ENCODE measurements at regions not wholly inside any gene's neighbourhood (a gene's known extent, or its start where the extent isn't known, plus 50 kb on each side); places are given as distances from the start of the nearest gene placed in this dataset.

DNA sequence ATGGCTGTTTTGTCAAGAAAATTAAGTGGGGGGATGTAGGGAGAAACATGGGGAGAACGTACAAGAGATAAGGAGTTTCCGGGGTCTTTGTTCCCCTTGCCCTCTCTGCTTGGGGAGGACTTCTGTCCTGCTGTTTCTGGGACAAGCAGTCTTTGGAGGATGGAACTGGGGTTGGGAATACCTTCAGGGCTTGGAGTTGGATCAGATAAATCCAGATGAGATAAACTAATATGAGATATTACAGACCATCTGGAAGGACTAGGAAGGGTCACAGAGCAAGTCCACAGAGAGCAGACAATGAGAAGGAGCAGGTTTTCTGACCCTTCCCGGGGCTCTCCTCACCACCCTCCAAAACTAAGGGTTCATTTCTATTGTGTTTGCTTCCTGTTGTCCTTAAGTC lies 237.5 kb downstream of the TSHZ3 start:
- no peaks in the 10 kb centered on the region for H3K9me3 ChIP-seq (ENCODE audit: control insufficient read depth, low read length)
- H3K4me1 ChIP-seq (ENCODE audit: control insufficient read depth, insufficient read depth, low read length): no peaks in the 10 kb centered on the region
- H3K27ac ChIP-seq (ENCODE audit: insufficient read depth, low read depth, low read length, poor library complexity, severe bottlenecking): no peak overlapping the region
- WGBS, 2 experiments: 94 to 95% methylated on average over 3 of the region's 3 CpGs
- H3K4me3 ChIP-seq (ENCODE audit: insufficient read depth, low read depth, low read length): no peak overlapping the region
- no peaks in the 10 kb centered on the region for H3K36me3 ChIP-seq (ENCODE audit: control insufficient read depth, insufficient read depth, low read length)
- no peaks in the 10 kb centered on the region for H3K27me3 ChIP-seq (ENCODE audit: control insufficient read depth, insufficient read depth, low read length, poor library complexity, severe bottlenecking)

DNA sequence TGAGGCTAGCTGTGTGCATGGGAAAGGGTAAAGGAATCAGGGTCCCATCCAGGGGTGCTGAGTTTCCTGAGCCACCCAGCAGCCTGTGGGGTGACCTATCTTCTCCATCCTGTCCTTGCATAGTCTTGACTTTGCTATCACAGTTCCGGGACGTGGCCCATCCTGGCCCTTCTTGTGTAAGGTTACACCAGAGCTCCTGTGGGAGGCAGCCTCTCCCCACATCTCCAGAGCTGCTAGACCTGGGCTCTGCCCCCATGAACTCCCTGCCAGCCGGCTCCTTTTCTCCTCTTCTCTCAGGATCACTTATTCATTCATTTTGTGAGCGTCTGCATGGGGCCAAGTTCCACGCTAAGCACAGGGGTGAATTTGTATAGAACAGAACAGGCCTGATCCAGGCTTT lies 238.9 kb downstream of the TSHZ3 start:
- H3K27ac ChIP-seq (ENCODE audit: insufficient read depth, low read depth, low read length, poor library complexity, severe bottlenecking): no peak overlapping the region
- WGBS, 2 experiments: 60 to 61% methylated on average over 5 of the region's 5 CpGs
- H3K4me3 ChIP-seq (ENCODE audit: insufficient read depth, low read depth, low read length): no peak overlapping the region
- no peaks in the 10 kb centered on the region for H3K9me3 ChIP-seq (ENCODE audit: control insufficient read depth, low read length)
- no peaks in the 10 kb centered on the region for H3K27me3 ChIP-seq (ENCODE audit: control insufficient read depth, insufficient read depth, low read length, poor library complexity, severe bottlenecking)
- no peaks in the 10 kb centered on the region for H3K36me3 ChIP-seq (ENCODE audit: control insufficient read depth, insufficient read depth, low read length)
- no peaks in the 10 kb centered on the region for H3K4me1 ChIP-seq (ENCODE audit: control insufficient read depth, insufficient read depth, low read length)

DNA sequence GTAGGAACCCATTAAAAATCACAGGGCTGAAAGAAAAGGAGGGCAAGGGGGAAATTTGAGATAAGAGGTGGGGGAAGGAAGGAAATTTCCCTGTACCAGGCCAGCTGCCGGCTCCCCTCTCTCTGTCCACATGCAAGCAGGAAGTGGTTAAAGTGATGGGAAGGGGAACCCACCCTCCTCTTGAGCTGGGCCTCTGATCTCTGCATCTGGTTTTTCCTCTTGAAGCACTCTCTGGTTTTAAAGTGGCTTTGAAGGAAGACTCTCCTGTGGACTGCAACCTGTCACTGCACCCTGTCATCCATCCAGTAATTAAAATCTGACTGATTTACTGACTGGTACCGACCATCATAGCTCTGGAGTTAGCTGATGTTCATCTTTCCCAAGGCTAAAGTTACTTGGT lies 239.6 kb downstream of the TSHZ3 start:
- no peak overlapping the region for H3K27ac ChIP-seq (ENCODE audit: insufficient read depth, low read depth, low read length, poor library complexity, severe bottlenecking)
- no peak overlapping the region for H3K4me3 ChIP-seq (ENCODE audit: insufficient read depth, low read depth, low read length)
- H3K4me1 ChIP-seq (ENCODE audit: control insufficient read depth, insufficient read depth, low read length): no peaks in the 10 kb centered on the region
- H3K27me3 ChIP-seq (ENCODE audit: control insufficient read depth, insufficient read depth, low read length, poor library complexity, severe bottlenecking): no peaks in the 10 kb centered on the region
- no peaks in the 10 kb centered on the region for H3K9me3 ChIP-seq (ENCODE audit: control insufficient read depth, low read length)
- 92 to 94% methylated on average over 2 of the region's 2 CpGs for WGBS, 2 experiments
- no peaks in the 10 kb centered on the region for H3K36me3 ChIP-seq (ENCODE audit: control insufficient read depth, insufficient read depth, low read length)

DNA sequence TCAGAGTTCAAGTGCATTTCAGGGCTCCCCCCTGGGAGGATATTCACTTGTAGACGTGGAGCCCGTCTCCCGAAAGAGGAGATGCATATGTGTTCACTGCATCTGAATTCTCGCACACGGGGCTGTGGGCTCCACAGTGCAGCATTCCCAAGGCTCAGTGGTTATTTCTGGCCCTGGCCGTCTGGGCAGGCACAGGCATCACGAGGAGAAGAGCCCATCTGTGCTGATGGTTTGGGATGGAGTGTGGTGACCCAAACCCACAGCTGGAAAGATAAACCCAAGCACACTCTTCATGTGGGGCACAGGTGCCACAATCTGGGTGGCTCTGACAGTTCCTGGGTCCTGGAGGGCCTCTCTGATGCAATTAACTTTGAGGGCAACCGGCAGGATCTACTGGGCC lies 242.1 kb downstream of the TSHZ3 start:
- H3K4me3 ChIP-seq (ENCODE audit: insufficient read depth, low read depth, low read length): no peak overlapping the region
- 91 to 95% methylated on average over 8 of the region's 8 CpGs for WGBS, 2 experiments
- no peak overlapping the region for H3K27ac ChIP-seq (ENCODE audit: insufficient read depth, low read depth, low read length, poor library complexity, severe bottlenecking)
- no peaks in the 10 kb centered on the region for H3K4me1 ChIP-seq (ENCODE audit: control insufficient read depth, insufficient read depth, low read length)
- H3K27me3 ChIP-seq (ENCODE audit: control insufficient read depth, insufficient read depth, low read length, poor library complexity, severe bottlenecking): no peaks in the 10 kb centered on the region
- no peaks in the 10 kb centered on the region for H3K36me3 ChIP-seq (ENCODE audit: control insufficient read depth, insufficient read depth, low read length)
- no peaks in the 10 kb centered on the region for H3K9me3 ChIP-seq (ENCODE audit: control insufficient read depth, low read length)

DNA sequence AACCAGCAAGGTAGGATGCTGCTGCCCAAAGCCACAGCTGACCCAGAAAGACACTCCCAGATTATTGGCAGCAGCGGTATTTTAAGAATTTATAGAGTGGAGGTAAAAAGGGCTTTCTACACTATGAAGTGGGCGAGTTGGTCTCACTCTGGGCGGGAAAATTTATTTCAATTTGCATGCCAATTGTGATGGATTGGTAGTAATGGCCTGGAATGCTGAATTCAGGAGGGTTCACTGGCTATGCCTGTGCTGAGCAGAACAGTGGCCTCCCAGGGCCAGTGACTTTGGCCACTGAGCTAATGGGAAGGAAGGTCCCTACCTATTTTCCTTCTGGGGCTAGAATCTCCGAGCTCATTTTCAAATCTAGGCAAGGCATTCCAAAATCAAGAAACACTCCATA lies 243.5 kb downstream of the TSHZ3 start:
- H3K9me3 ChIP-seq (ENCODE audit: control insufficient read depth, low read length): no peaks in the 10 kb centered on the region
- H3K4me3 ChIP-seq (ENCODE audit: insufficient read depth, low read depth, low read length): no peak overlapping the region
- H3K4me1 ChIP-seq (ENCODE audit: control insufficient read depth, insufficient read depth, low read length): peaks cover 4% of the 10 kb centered on the region
- no peak overlapping the region for H3K27ac ChIP-seq (ENCODE audit: insufficient read depth, low read depth, low read length, poor library complexity, severe bottlenecking)
- H3K27me3 ChIP-seq (ENCODE audit: control insufficient read depth, insufficient read depth, low read length, poor library complexity, severe bottlenecking): no peaks in the 10 kb centered on the region
- H3K36me3 ChIP-seq (ENCODE audit: control insufficient read depth, insufficient read depth, low read length): no peaks in the 10 kb centered on the region
- 72 to 73% methylated on average over 4 of the region's 4 CpGs for WGBS, 2 experiments

DNA sequence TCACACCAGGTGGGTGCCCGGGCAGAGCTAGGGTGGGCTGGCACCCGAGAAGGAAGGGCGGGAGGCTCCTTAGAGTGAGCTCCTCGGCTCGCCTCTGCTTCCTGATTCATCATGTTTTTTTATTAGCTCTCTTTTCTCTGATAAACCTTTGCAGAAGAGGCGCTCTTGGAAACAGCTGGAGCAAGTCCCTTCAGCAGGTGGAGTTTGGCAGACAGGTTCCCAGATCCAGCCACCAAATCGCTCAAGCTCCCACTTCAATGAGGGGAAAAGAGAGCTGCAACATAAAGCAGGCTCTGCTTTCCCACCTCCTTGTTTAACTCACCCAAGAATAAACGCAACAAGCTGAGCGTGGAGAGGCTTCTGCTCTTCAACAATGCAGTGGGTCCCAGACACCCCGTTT lies 244.8 kb downstream of the TSHZ3 start:
- no peaks in the 10 kb centered on the region for H3K27me3 ChIP-seq (ENCODE audit: control insufficient read depth, insufficient read depth, low read length, poor library complexity, severe bottlenecking)
- H3K4me1 ChIP-seq (ENCODE audit: control insufficient read depth, insufficient read depth, low read length): peaks cover 4% of the 10 kb centered on the region
- H3K27ac ChIP-seq (ENCODE audit: insufficient read depth, low read depth, low read length, poor library complexity, severe bottlenecking): no peak overlapping the region
- no peak overlapping the region for H3K4me3 ChIP-seq (ENCODE audit: insufficient read depth, low read depth, low read length)
- H3K9me3 ChIP-seq (ENCODE audit: control insufficient read depth, low read length): no peaks in the 10 kb centered on the region
- WGBS, 2 experiments: 93% methylated on average over 7 to 9 of the region's 10 CpGs
- no peaks in the 10 kb centered on the region for H3K36me3 ChIP-seq (ENCODE audit: control insufficient read depth, insufficient read depth, low read length)

DNA sequence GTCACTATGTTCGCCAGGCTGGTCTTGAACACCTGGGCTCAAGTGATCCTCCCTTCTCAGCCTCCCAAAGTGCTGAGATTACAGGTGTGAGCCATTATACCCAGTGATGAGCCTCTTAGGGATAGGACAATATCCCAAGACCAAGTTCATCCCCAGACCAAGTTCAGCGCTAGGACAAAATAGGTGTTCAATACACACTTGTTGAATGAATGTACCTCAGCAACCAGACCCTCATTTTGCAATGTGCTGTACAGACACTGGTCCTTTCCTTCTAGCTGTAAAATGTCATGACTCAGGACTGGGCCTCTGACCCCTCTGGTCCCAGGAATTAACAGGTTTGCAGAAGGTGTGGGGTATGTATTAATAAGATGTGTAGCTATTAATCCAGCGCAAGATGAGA lies 246.0 kb downstream of the TSHZ3 start:
- 97 to 98% methylated on average over 3 of the region's 3 CpGs for WGBS, 2 experiments
- H3K36me3 ChIP-seq (ENCODE audit: control insufficient read depth, insufficient read depth, low read length): no peaks in the 10 kb centered on the region
- H3K4me3 ChIP-seq (ENCODE audit: insufficient read depth, low read depth, low read length): no peak overlapping the region
- no peak overlapping the region for H3K27ac ChIP-seq (ENCODE audit: insufficient read depth, low read depth, low read length, poor library complexity, severe bottlenecking)
- H3K27me3 ChIP-seq (ENCODE audit: control insufficient read depth, insufficient read depth, low read length, poor library complexity, severe bottlenecking): no peaks in the 10 kb centered on the region
- peaks cover 4% of the 10 kb centered on the region for H3K4me1 ChIP-seq (ENCODE audit: control insufficient read depth, insufficient read depth, low read length)
- H3K9me3 ChIP-seq (ENCODE audit: control insufficient read depth, low read length): no peaks in the 10 kb centered on the region

DNA sequence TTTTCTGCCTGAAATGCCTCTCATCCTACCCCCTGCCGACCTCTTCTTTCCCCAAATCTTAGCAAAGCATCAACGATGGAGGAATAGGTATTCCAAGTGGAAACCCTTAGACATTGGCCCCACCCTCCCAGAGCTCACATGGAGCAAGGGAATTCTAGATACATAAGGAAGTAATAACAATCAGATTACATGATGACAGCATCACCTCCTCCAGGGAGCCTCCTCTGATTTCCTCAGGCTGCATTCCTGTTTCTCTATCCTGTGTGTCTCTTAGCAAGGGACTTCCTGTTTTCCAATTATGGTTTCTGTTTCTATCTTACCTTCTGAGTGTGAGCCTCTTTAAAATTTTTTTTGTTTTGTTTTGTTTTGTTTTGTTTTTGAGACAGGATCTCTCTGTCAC lies 246.6 kb downstream of the TSHZ3 start:
- no peaks in the 10 kb centered on the region for H3K36me3 ChIP-seq (ENCODE audit: control insufficient read depth, insufficient read depth, low read length)

DNA sequence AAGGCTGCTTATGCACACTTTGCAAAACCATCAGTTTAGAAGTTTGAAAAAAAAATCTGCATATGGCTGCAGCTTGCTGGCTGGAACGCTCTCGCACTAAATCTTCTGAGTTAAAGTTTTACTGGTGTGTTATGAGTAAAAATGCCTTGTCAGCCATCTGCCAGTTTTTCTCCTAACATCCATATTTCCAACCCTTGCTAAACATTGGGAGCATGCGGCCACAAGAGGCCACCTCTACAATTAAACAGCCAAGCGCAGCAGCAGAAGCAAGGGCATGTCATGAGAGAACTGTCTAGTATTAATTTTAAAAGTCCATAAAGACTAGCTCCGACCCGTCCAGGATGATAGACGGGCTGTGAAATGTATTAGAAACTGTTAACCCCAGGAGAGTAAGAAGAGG lies 248.3 kb downstream of the TSHZ3 start:
- peaks cover 4% of the 10 kb centered on the region for H3K4me1 ChIP-seq (ENCODE audit: control insufficient read depth, insufficient read depth, low read length)
- H3K9me3 ChIP-seq (ENCODE audit: control insufficient read depth, low read length): no peaks in the 10 kb centered on the region
- no peaks in the 10 kb centered on the region for H3K27me3 ChIP-seq (ENCODE audit: control insufficient read depth, insufficient read depth, low read length, poor library complexity, severe bottlenecking)
- WGBS, 2 experiments: 92 to 94% methylated on average over 7 of the region's 7 CpGs
- H3K4me3 ChIP-seq (ENCODE audit: insufficient read depth, low read depth, low read length): no peak overlapping the region
- H3K36me3 ChIP-seq (ENCODE audit: control insufficient read depth, insufficient read depth, low read length): no peaks in the 10 kb centered on the region
- H3K27ac ChIP-seq (ENCODE audit: insufficient read depth, low read depth, low read length, poor library complexity, severe bottlenecking): no peak overlapping the region

More for the DNA sequence above, 246.6 kb downstream of the TSHZ3 start:
- H3K27me3 ChIP-seq (ENCODE audit: control insufficient read depth, insufficient read depth, low read length, poor library complexity, severe bottlenecking): no peaks in the 10 kb centered on the region
- H3K27ac ChIP-seq (ENCODE audit: insufficient read depth, low read depth, low read length, poor library complexity, severe bottlenecking): no peak overlapping the region
- H3K4me1 ChIP-seq (ENCODE audit: control insufficient read depth, insufficient read depth, low read length): peaks cover 4% of the 10 kb centered on the region
- 79 to 80% methylated on average over 2 of the region's 2 CpGs for WGBS, 2 experiments
- no peaks in the 10 kb centered on the region for H3K9me3 ChIP-seq (ENCODE audit: control insufficient read depth, low read length)
- no peak overlapping the region for H3K4me3 ChIP-seq (ENCODE audit: insufficient read depth, low read depth, low read length)

DNA sequence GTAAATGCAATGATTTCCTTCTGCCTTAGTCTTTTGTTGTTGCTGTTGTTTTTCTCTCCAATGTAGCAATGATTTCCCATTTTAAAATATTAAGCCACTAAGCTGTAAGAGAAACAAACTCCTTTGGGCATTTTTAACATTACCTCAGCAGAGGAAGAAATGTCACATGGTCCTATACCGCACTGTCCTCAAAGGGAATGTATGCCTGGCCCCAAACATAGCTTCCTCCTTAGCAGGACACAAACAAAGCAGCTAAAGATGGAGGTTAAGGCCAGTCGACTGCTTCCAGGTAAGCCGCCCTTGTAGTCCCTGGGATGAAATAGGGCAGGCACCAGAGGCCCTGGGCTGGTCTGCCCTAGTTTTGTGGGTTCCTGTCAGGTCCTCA lies 249.0 kb downstream of the TSHZ3 start:
- Histone ChIP-seq H3K4me3 (ENCODE audit: insufficient read depth, low read depth, low read length) (no peak overlapping the region), H3K4me1 (ENCODE audit: control insufficient read depth, insufficient read depth, low read length) (peaks cover 4% of the 10 kb centered on the region), H3K9me3 (ENCODE audit: control insufficient read depth, low read length) (no peaks in the 10 kb centered on the region), H3K27me3 (ENCODE audit: control insufficient read depth, insufficient read depth, low read length, poor library complexity, severe bottlenecking) (no peaks in the 10 kb centered on the region), H3K27ac (ENCODE audit: insufficient read depth, low read depth, low read length, poor library complexity, severe bottlenecking) (no peak overlapping the region), H3K36me3 (ENCODE audit: control insufficient read depth, insufficient read depth, low read length) (no peaks in the 10 kb centered on the region)
- 91 to 96% methylated on average over 3 of the region's 3 CpGs for WGBS, 2 experiments

DNA sequence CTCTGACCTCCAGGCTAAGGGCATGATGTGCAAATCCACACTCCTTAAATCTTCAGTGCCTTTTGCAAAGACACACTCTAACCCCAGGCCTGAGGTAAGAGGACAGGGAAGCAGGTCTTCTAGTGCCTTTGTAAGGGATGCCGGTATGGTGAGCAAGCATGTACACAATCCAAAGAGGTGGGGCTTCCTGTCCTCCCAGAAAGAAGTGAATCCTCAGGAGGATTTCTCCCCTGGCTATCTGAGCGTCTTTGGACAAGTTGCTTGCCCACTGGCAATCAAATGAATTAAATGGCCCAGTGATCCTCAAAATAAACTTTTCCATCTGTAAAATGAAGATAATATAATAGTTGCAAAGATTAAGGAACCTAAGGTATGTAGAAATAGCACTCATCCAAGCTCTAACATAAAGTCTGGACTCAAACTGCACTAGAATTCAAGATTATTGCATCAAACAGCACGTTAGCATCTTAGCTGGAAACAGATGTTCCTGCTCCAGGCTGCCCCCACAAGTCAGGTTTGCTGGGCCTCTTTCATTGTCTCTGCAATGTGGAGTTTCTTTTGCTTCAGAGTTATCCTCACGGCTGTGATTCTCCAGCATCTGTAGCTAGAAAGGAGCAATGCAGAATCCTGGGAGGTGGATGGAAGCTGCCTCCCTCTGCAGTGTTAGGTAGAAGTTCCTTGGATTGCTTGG lies 249.6 kb downstream of the TSHZ3 start:
- H3K27ac ChIP-seq (ENCODE audit: insufficient read depth, low read depth, low read length, poor library complexity, severe bottlenecking): no peak overlapping the region
- no peaks in the 10 kb centered on the region for H3K36me3 ChIP-seq (ENCODE audit: control insufficient read depth, insufficient read depth, low read length)

More for the DNA sequence above, 249.6 kb downstream of the TSHZ3 start:
- Histone ChIP-seq H3K4me1 (ENCODE audit: control insufficient read depth, insufficient read depth, low read length) (peaks cover 4% of the 10 kb centered on the region), H3K9me3 (ENCODE audit: control insufficient read depth, low read length) (no peaks in the 10 kb centered on the region), H3K4me3 (ENCODE audit: insufficient read depth, low read depth, low read length) (no peak overlapping the region), H3K27me3 (ENCODE audit: control insufficient read depth, insufficient read depth, low read length, poor library complexity, severe bottlenecking) (no peaks in the 10 kb centered on the region)
- WGBS, 2 experiments: 70 to 78% methylated on average over 4 of the region's 4 CpGs
